HepG2 (cell line): ENCODE measurements at regions not wholly inside any gene's neighbourhood (a gene's known extent, or its start where the extent isn't known, plus 50 kb on each side); places are given as distances from the start of the nearest gene placed in this dataset.

Experiments
- ATAC-seq: fragments of 200-7000 bp; cut with Tn5 transposase; 3 replicates; pipeline ENCODE4 v1.9.1; 2020; ENCODE audit warnings: mild to moderate bottlenecking, moderate library complexity
- BruUV-seq: library from RNA; stranded (reverse); fragments of 400-500 nt; replicated peaks from 2 replicates; lab custom pipeline; 2021; lab: Mats Ljungman, UMichigan
- CTCF ChIA-PET: fragments of 300-600 bp; formaldehyde crosslinking; extraction: SDS; loops from one replicate; lab custom pipeline; 2021; ENCODE audit warnings: low total read pairs, inconsistent platforms, low intra/inter-chr PET ratio; lab: Yijun Ruan, JAX
- POLR2A ChIA-PET: fragments of 350-600 bp; sonication (Branson Sonifier 250); formaldehyde crosslinking; loops from one replicate; lab custom pipeline; 2020; ENCODE audit warnings: antibody characterized with exemption, inconsistent platforms; lab: Yijun Ruan, JAX
- DNase-seq: peaks from one replicate; pipeline ENCODE4 v3.0.0-alpha.2; 2015; ENCODE audit warnings: low spot score
- FAIRE-seq: peaks from 3 replicates; lab custom pipeline; 2011; peaks lifted over from hg19 to GRCh38; lab: Jason Lieb, UNC
- H2AFZ ChIP-seq: one replicate; pipeline ENCODE4 v1.6.1; 2011; ENCODE audit warnings: low read length, inconsistent platforms
- H3K27ac ChIP-seq: fragments of 300-600 bp; 3 replicates; pipeline ENCODE4 v1.8.0; 2011; ENCODE audit warnings: mixed run types, mild to moderate bottlenecking, mixed read lengths, low read length, inconsistent platforms; ENCODE audit not compliant: insufficient read depth; ENCODE audit errors: extremely low read length
- H3K27me3 ChIP-seq, 2 experiments: fragments of 200-600 bp in 1 of 2; 2 replicates in 1 of 2; 3 replicates in 1 of 2; pipeline versions ENCODE4 v1.6.0 to v1.8.0; 2011; ENCODE audit warnings: low read length in 2 of 2, mild to moderate bottlenecking in 2 of 2, moderate library complexity in 2 of 2, inconsistent platforms in 1 of 2; ENCODE audit not compliant: insufficient read depth in 2 of 2, control insufficient read depth in 1 of 2
- H3K36me3 ChIP-seq, 2 experiments: fragments of 200-600 bp in 1 of 2; replicated peaks in 1 of 2; 2 replicates in 1 of 2; 3 replicates in 1 of 2; pipeline versions ENCODE4 v1.5.1 to v1.8.0; 2011; ENCODE audit warnings: low read length in 2 of 2, inconsistent platforms in 1 of 2; ENCODE audit not compliant: insufficient read depth in 2 of 2, control insufficient read depth in 1 of 2
- H3K4me1 ChIP-seq: 2 replicates; pipeline ENCODE4 v1.5.1; 2012; ENCODE audit warnings: low read length, inconsistent platforms; ENCODE audit not compliant: insufficient read depth
- H3K4me2 ChIP-seq: 2 replicates; pipeline ENCODE4 v1.6.0; 2011; ENCODE audit warnings: low read depth, low read length, inconsistent platforms
- H3K4me3 ChIP-seq, 3 experiments: fragments of 200-600 bp in 1 of 3; sonication (generic), shearing (Covaris generic) in 1 of 3; replicated peaks in 1 of 3; 2 replicates each; pipeline ENCODE4 v1.5.1; 2011 to 2016; ENCODE audit warnings: low read length in 3 of 3, inconsistent platforms in 2 of 3, low read depth in 2 of 3, mild to moderate bottlenecking in 2 of 3, control low read depth in 1 of 3, mixed read lengths in 1 of 3; ENCODE audit not compliant: insufficient read depth in 1 of 3
- H3K79me2 ChIP-seq: one replicate; pipeline ENCODE4 v1.6.1; 2011; ENCODE audit warnings: low read length, inconsistent platforms; ENCODE audit not compliant: insufficient read depth
- H3K9ac ChIP-seq: 2 replicates; pipeline ENCODE4 v1.6.0; 2011; ENCODE audit warnings: mild to moderate bottlenecking, low read depth, low read length, inconsistent platforms; ENCODE audit not compliant: insufficient read depth
- H3K9me3 ChIP-seq: 2 replicates; pipeline ENCODE4 v1.5.1; 2012; ENCODE audit warnings: mild to moderate bottlenecking, low read length
- H4K20me1 ChIP-seq: 2 replicates; pipeline ENCODE4 v1.6.0; 2011; ENCODE audit warnings: inconsistent platforms, mild to moderate bottlenecking, low read length, moderate library complexity; ENCODE audit not compliant: insufficient read depth
- PAWR ChIP-seq: sonication (generic); formaldehyde crosslinking; IDR thresholded peaks from 2 replicates; pipeline ENCODE4 v1.4.0; 2020; ENCODE audit warnings: missing genetic modification reagents, mild to moderate bottlenecking, borderline replicate concordance
- RFX3 ChIP-seq: IDR thresholded peaks from 2 replicates; pipeline ENCODE4 v1.6.1; 2016; ENCODE audit warnings: missing biosample characterization, missing genetic modification reagents
- SATB2 ChIP-seq: sonication (generic); formaldehyde crosslinking; IDR thresholded peaks from 2 replicates; pipeline ENCODE4 v1.5.0; 2020; ENCODE audit warnings: missing genetic modification reagents
- SMARCC2 ChIP-seq: fragments of 450-650 bp; IDR thresholded peaks from 2 replicates; pipeline ENCODE4 v1.6.1; 2017; ENCODE audit warnings: antibody characterized with exemption, mild to moderate bottlenecking
- TEAD2 ChIP-seq: sonication (generic); formaldehyde crosslinking; IDR thresholded peaks from 2 replicates; pipeline ENCODE4 v1.9.0; 2021; ENCODE audit warnings: missing genetic modification reagents
- YEATS2 ChIP-seq: sonication (generic); formaldehyde crosslinking; IDR thresholded peaks from 2 replicates; pipeline ENCODE4 v1.4.0; 2020; ENCODE audit warnings: missing genetic modification reagents, borderline replicate concordance
- ZFP36L1 ChIP-seq: sonication (generic); formaldehyde crosslinking; IDR thresholded peaks from 2 replicates; pipeline ENCODE4 v1.8.0; 2022; ENCODE audit warnings: mild to moderate bottlenecking, missing genetic modification reagents, moderate library complexity
- ZFYVE20 ChIP-seq: sonication (generic); formaldehyde crosslinking; IDR thresholded peaks from 2 replicates; pipeline ENCODE4 v1.8.0; 2023; ENCODE audit warnings: low read depth, mild to moderate bottlenecking, moderate library complexity, missing genetic modification reagents, borderline replicate concordance
- ZNF549 ChIP-seq: sonication (generic); formaldehyde crosslinking; IDR thresholded peaks from 2 replicates; pipeline ENCODE4 v1.5.0; 2020; ENCODE audit warnings: missing genetic modification reagents
- ZNF567 ChIP-seq: sonication (generic); formaldehyde crosslinking; IDR thresholded peaks from 2 replicates; pipeline ENCODE4 v1.8.1; 2023; ENCODE audit warnings: mild to moderate bottlenecking, missing genetic modification reagents, borderline replicate concordance
- ZNF639 ChIP-seq: conservative IDR thresholded peaks from 2 replicates; pipeline ENCODE4 v1.6.1; 2018; ENCODE audit warnings: missing genetic modification reagents
- ZNF678 ChIP-seq: sonication (generic); formaldehyde crosslinking; IDR thresholded peaks from 2 replicates; pipeline ENCODE4 v1.4.0; 2020; ENCODE audit warnings: mild to moderate bottlenecking, missing genetic modification reagents
- WGBS: methylation state at CpG from one replicate; pipeline ENCODE4 v1.1.6; 2017; ENCODE audit warnings: low lambda C conversion rate; 5-methylcytosine and 5-hydroxymethylcytosine counted together
- in situ Hi-C: cut with HindIII; loops from 2 replicates; pipeline ENCODE4 v1.10.0; 2017; ENCODE audit warnings: low pct_unique_long_range_greater_than_20kb; ENCODE audit not compliant: extremely low pct_ligation_motif_present
- intact Hi-C: fragments of 100-400 bp; cut with micrococcal nuclease; formaldehyde crosslinking; loops from one replicate; pipeline ENCODE4 v1.10.0; 2022; ENCODE audit not compliant: unreplicated experiment
- TF ChIP-seq, protein P1 (sequence below): IDR thresholded peaks from 2 replicates; pipeline ENCODE4 v1.6.1; 2016; ENCODE audit warnings: low read depth, missing genetic modification reagents, missing compliant biosample characterization
- TF ChIP-seq, protein P2 (sequence below): sonication (generic); formaldehyde crosslinking; IDR thresholded peaks from 2 replicates; pipeline ENCODE4 v1.9.0; 2021; ENCODE audit warnings: missing genetic modification reagents, borderline replicate concordance

DNA sequence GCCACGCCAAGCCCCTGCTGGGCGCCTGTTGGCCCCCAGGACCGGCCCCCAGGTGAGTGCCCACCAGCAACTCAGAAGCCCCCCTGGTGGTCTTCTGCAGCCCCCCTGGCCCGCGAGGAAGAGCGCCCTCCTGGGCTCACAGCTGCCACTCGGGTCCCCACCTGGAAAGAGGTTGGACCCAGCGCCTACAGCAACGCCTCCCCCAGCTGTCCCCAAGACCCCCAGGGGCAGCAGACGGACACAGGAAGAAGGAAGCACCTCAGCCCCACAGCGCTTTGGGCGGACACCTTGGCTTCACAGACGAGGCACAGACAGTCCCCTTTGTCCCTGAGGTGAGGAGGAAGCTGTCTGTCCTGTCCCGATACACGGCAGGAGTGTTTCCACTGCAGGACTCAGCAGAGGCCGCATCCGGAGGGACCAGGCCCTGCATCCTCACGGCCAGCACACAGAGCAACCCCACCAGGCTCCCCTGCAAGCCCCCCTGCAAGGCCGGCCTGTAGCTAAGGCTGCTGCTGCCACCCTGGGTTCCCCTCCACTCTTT is 115.6 kb upstream of the NKX1-1 start:
- Histone ChIP-seq H3K9me3 (no peaks in the 10 kb centered on the region), H3K4me2 (no peak overlapping the region), H3K4me3 (no peak overlapping the region), H3K27ac (no peak overlapping the region), H2AFZ (no peak overlapping the region), H4K20me1 (peaks cover 5% of the 10 kb centered on the region; the same call in 1 of the 2 replicates), H3K36me3 (no peaks in the 10 kb centered on the region), H3K79me2 (no peaks in the 10 kb centered on the region), H3K4me1 (no peaks in the 10 kb centered on the region), H3K9ac (no peak overlapping the region), H3K27me3 (peaks cover 13 to 79% of the 10 kb centered on the region in 2 experiments; a peak in 4 of 5 replicates)
- intact Hi-C loops (no loop called here), in situ Hi-C loops (no loop called here)
- no peak for FAIRE-seq
- TF ChIP-seq, protein P1, sequence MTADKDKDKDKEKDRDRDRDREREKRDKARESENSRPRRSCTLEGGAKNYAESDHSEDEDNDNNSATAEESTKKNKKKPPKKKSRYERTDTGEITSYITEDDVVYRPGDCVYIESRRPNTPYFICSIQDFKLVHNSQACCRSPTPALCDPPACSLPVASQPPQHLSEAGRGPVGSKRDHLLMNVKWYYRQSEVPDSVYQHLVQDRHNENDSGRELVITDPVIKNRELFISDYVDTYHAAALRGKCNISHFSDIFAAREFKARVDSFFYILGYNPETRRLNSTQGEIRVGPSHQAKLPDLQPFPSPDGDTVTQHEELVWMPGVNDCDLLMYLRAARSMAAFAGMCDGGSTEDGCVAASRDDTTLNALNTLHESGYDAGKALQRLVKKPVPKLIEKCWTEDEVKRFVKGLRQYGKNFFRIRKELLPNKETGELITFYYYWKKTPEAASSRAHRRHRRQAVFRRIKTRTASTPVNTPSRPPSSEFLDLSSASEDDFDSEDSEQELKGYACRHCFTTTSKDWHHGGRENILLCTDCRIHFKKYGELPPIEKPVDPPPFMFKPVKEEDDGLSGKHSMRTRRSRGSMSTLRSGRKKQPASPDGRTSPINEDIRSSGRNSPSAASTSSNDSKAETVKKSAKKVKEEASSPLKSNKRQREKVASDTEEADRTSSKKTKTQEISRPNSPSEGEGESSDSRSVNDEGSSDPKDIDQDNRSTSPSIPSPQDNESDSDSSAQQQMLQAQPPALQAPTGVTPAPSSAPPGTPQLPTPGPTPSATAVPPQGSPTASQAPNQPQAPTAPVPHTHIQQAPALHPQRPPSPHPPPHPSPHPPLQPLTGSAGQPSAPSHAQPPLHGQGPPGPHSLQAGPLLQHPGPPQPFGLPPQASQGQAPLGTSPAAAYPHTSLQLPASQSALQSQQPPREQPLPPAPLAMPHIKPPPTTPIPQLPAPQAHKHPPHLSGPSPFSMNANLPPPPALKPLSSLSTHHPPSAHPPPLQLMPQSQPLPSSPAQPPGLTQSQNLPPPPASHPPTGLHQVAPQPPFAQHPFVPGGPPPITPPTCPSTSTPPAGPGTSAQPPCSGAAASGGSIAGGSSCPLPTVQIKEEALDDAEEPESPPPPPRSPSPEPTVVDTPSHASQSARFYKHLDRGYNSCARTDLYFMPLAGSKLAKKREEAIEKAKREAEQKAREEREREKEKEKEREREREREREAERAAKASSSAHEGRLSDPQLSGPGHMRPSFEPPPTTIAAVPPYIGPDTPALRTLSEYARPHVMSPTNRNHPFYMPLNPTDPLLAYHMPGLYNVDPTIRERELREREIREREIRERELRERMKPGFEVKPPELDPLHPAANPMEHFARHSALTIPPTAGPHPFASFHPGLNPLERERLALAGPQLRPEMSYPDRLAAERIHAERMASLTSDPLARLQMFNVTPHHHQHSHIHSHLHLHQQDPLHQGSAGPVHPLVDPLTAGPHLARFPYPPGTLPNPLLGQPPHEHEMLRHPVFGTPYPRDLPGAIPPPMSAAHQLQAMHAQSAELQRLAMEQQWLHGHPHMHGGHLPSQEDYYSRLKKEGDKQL (CRISPR knock-in tag), result no peak
- TF ChIP-seq ZNF567 (CRISPR knock-in tag) (no peak), ZNF549 (no peak), SATB2 (CRISPR knock-in tag) (no peak), PAWR (CRISPR knock-in tag) (no peak), TEAD2 (no peak), RFX3 (CRISPR knock-in tag) (no peak), SMARCC2 (no peak), ZNF678 (no peak), ZFYVE20 (CRISPR knock-in tag) (no peak), YEATS2 (CRISPR knock-in tag) (no peak), ZNF639 (CRISPR knock-in tag) (no peak), ZFP36L1 (CRISPR knock-in tag) (no peak)
- TF ChIP-seq, protein P2, sequence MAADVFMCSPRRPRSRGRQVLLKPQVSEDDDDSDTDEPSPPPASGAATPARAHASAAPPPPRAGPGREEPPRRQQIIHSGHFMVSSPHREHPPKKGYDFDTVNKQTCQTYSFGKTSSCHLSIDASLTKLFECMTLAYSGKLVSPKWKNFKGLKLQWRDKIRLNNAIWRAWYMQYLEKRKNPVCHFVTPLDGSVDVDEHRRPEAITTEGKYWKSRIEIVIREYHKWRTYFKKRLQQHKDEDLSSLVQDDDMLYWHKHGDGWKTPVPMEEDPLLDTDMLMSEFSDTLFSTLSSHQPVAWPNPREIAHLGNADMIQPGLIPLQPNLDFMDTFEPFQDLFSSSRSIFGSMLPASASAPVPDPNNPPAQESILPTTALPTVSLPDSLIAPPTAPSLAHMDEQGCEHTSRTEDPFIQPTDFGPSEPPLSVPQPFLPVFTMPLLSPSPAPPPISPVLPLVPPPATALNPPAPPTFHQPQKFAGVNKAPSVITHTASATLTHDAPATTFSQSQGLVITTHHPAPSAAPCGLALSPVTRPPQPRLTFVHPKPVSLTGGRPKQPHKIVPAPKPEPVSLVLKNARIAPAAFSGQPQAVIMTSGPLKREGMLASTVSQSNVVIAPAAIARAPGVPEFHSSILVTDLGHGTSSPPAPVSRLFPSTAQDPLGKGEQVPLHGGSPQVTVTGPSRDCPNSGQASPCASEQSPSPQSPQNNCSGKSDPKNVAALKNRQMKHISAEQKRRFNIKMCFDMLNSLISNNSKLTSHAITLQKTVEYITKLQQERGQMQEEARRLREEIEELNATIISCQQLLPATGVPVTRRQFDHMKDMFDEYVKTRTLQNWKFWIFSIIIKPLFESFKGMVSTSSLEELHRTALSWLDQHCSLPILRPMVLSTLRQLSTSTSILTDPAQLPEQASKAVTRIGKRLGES (CRISPR knock-in tag), result no peak
- WGBS, result 96% methylated on average over 4 of the region's 19 CpGs
- ATAC-seq, result 0 out of 3 replicates have a peak, but pooled peaks have one; percentile 15
- ChIA-PET POLR2A (no interaction called here), CTCF (no interaction called here)
- DNase-seq, result no peak
- BruUV-seq, result no TSS peak
